ENCODE measurements at regions not wholly inside any gene's neighbourhood (a gene's known extent, or its start where the extent isn't known, plus 50 kb on each side); places are given as distances from the start of the nearest gene placed in this dataset.

- no peak for DNase-seq
- Mint-ChIP-seq H3K27me3 (ENCODE audit: low read depth, poor library complexity) (peaks cover 12% of the 10 kb centered on the region), H3K9me3 (no peaks in the 10 kb centered on the region), H3K27ac (no peak overlapping the region), H3K4me3 (no peak overlapping the region), H3K4me1 (peaks cover 25% of the 10 kb centered on the region), H3K36me3 (ENCODE audit: low read depth) (no peaks in the 10 kb centered on the region)
- TF ChIP-seq CTCF (IDR thresholded peaks at IDR 0.05): no peak
Measured at GRCh38 chr16:66225696-66226095, 140.8 kb upstream of the CDH5 start.

GRCh38 chr16:66224626-66225025, 141.9 kb upstream of the CDH5 start:
- DNase-seq: no peak
- no peak for TF ChIP-seq CTCF (IDR thresholded peaks at IDR 0.05)
- Mint-ChIP-seq H3K9me3 (no peaks in the 10 kb centered on the region), H3K4me1 (peaks cover 26% of the 10 kb centered on the region), H3K36me3 (ENCODE audit: low read depth) (no peaks in the 10 kb centered on the region), H3K27me3 (ENCODE audit: low read depth, poor library complexity) (peaks cover 12% of the 10 kb centered on the region), H3K27ac (no peak overlapping the region), H3K4me3 (no peak overlapping the region)

GRCh38 chr16:66224186-66224585, 142.3 kb upstream of the CDH5 start:
- TF ChIP-seq CTCF (IDR thresholded peaks at IDR 0.05): no peak
- Mint-ChIP-seq H3K9me3 (no peaks in the 10 kb centered on the region), H3K4me1 (peaks cover 25% of the 10 kb centered on the region), H3K27ac (no peak overlapping the region), H3K36me3 (ENCODE audit: low read depth) (no peaks in the 10 kb centered on the region), H3K4me3 (no peak overlapping the region), H3K27me3 (ENCODE audit: low read depth, poor library complexity) (peaks cover 12% of the 10 kb centered on the region)
- no peak for DNase-seq

- TF ChIP-seq CTCF (IDR thresholded peaks at IDR 0.05): no peak
- DNase-seq: no peak
- Mint-ChIP-seq H3K4me1 (peaks cover 16% of the 10 kb centered on the region), H3K9me3 (no peaks in the 10 kb centered on the region), H3K4me3 (no peak overlapping the region), H3K27me3 (ENCODE audit: low read depth, poor library complexity) (peaks cover 15% of the 10 kb centered on the region), H3K27ac (peak overlapping the region; percentile 42), H3K36me3 (ENCODE audit: low read depth) (no peaks in the 10 kb centered on the region)
Measured at GRCh38 chr16:66223176-66223780, 143.2 kb upstream of the CDH5 start.

- peaks cover 16% of the 10 kb centered on the region for H3K27me3 Mint-ChIP-seq (ENCODE audit: low read depth, poor library complexity)
Measured at GRCh38 chr16:66222756-66223155, 143.7 kb upstream of the CDH5 start.

More at GRCh38 chr16:66222756-66223155, 143.7 kb upstream of the CDH5 start:
- TF ChIP-seq CTCF (IDR thresholded peaks at IDR 0.05): no peak
- peaks cover 15% of the 10 kb centered on the region for H3K4me1 Mint-ChIP-seq
- H3K27ac Mint-ChIP-seq: peak overlapping the region; percentile 42
- H3K36me3 Mint-ChIP-seq (ENCODE audit: low read depth): no peaks in the 10 kb centered on the region
- H3K4me3 Mint-ChIP-seq: no peak overlapping the region
- no peaks in the 10 kb centered on the region for H3K9me3 Mint-ChIP-seq
- no peak for DNase-seq
